GM18511 (cell line): ENCODE measurements at regions not wholly inside any gene's neighbourhood (a gene's known extent, or its start where the extent isn't known, plus 50 kb on each side); places are given as distances from the start of the nearest gene placed in this dataset.
"Not testable (repeated sequence)": the region's sequence is repeated elsewhere in the genome, so short reads cannot be mapped to it uniquely, and the experiment has no call there.

Experiments
- ATAC-seq: cut with Tn5 transposase; IDR thresholded peaks from one replicate; pipeline ENCODE4 v1.9.1; 2021; ENCODE audit warnings: mild to moderate bottlenecking, moderate library complexity; ENCODE audit not compliant: unreplicated experiment

GRCh38 chr3:147661916-147662315, 252.8 kb downstream of the ZIC1 start:
- no peak for ATAC-seq

GRCh38 chr3:147662705-147663104, 253.5 kb downstream of the ZIC1 start:
- no peak for ATAC-seq

- no peak for ATAC-seq
Observed at GRCh38 chr3:147669077-147669476, 259.9 kb downstream of the ZIC1 start.

GRCh38 chr3:147672035-147672434, 262.9 kb downstream of the ZIC1 start:
- no peak for ATAC-seq

GRCh38 chr3:147672436-147672835, 263.3 kb downstream of the ZIC1 start:
- no peak for ATAC-seq

- ATAC-seq: no peak
Observed at GRCh38 chr3:147675761-147676160, 266.6 kb downstream of the ZIC1 start.

GRCh38 chr3:147680837-147681483, 271.8 kb downstream of the ZIC1 start:
- ATAC-seq: no peak

- ATAC-seq: no peak
Observed at GRCh38 chr3:147688868-147689267, 279.7 kb downstream of the ZIC1 start.

- no peak for ATAC-seq
Observed at GRCh38 chr3:147699175-147699838, 290.1 kb downstream of the ZIC1 start.

- ATAC-seq: no peak
Observed at GRCh38 chr3:147701195-147701594, 292.0 kb downstream of the ZIC1 start.

- no peak for ATAC-seq
Observed at GRCh38 chr3:147702509-147702908, 293.3 kb downstream of the ZIC1 start.

GRCh38 chr3:147705651-147706051, 296.5 kb downstream of the ZIC1 start:
- no peak for ATAC-seq

GRCh38 chr3:147710753-147711152, 301.6 kb downstream of the ZIC1 start:
- not testable (repeated sequence) for ATAC-seq

- ATAC-seq: no peak
Observed at GRCh38 chr3:147712357-147712756, 303.2 kb downstream of the ZIC1 start.

GRCh38 chr3:147712758-147713157, 303.6 kb downstream of the ZIC1 start:
- not testable (repeated sequence) for ATAC-seq

- ATAC-seq: no peak
Observed at GRCh38 chr3:147713234-147714133, 304.3 kb downstream of the ZIC1 start.

GRCh38 chr3:147729641-147730040, 320.5 kb downstream of the ZIC1 start:
- ATAC-seq: no peak

- ATAC-seq: no peak
Observed at GRCh38 chr3:147730284-147730683, 321.1 kb downstream of the ZIC1 start.

- no peak for ATAC-seq
Observed at GRCh38 chr3:147733217-147733616, 324.1 kb downstream of the ZIC1 start.

- ATAC-seq: no peak
Observed at GRCh38 chr3:147735616-147736015, 326.5 kb downstream of the ZIC1 start.

GRCh38 chr3:147736226-147736625, 327.1 kb downstream of the ZIC1 start:
- no peak for ATAC-seq

- ATAC-seq: no peak
Observed at GRCh38 chr3:147737376-147737775, 328.2 kb downstream of the ZIC1 start.
